Lower lobe of right lung (tissue), 2 donors: ENCODE measurements at regions not wholly inside any gene's neighbourhood (a gene's known extent, or its start where the extent isn't known, plus 50 kb on each side); places are given as distances from the start of the nearest gene placed in this dataset.

Experiments
- ATAC-seq, 2 donors: fragments of 200-7000 bp; cut with Tn5 transposase; one replicate each; pipeline ENCODE4 v1.9.1; 2020 to 2022; ENCODE audit warnings: mild to moderate bottlenecking in 2 of 2, moderate library complexity in 2 of 2
- DNase-seq: peaks from one replicate; pipeline ENCODE4 v3.0.0-alpha.2; 2020
- H3K27ac ChIP-seq: fragments of 200-600 bp; one replicate; pipeline ENCODE4 v1.8.0; 2022
- H3K27me3 ChIP-seq: fragments of 200-600 bp; one replicate; pipeline ENCODE4 v1.8.0; 2022; ENCODE audit warnings: low read depth
- H3K36me3 ChIP-seq: fragments of 200-600 bp; one replicate; pipeline ENCODE4 v1.8.0; 2022; ENCODE audit warnings: mild to moderate bottlenecking
- H3K4me1 ChIP-seq: fragments of 200-600 bp; one replicate; pipeline ENCODE4 v1.8.0; 2022
- H3K4me3 ChIP-seq: fragments of 200-600 bp; one replicate; pipeline ENCODE4 v1.8.0; 2022; ENCODE audit warnings: mild to moderate bottlenecking
- H3K9me3 ChIP-seq: fragments of 200-600 bp; one replicate; pipeline ENCODE4 v1.8.0; 2022
- intact Hi-C: fragments of 100-400 bp; cut with DNase I; formaldehyde crosslinking; loops from one replicate; pipeline ENCODE4 v1.11.0; 2022
- TF ChIP-seq, protein P1 (sequence below): fragments of 200-600 bp; IDR thresholded peaks from one replicate; pipeline ENCODE4 v1.8.0; 2022; ENCODE audit warnings: antibody characterized with exemption, mild to moderate bottlenecking
- donor health status: DM: no; HTN: yes; CAD: no; lungs with severe emphysema.

DNA sequence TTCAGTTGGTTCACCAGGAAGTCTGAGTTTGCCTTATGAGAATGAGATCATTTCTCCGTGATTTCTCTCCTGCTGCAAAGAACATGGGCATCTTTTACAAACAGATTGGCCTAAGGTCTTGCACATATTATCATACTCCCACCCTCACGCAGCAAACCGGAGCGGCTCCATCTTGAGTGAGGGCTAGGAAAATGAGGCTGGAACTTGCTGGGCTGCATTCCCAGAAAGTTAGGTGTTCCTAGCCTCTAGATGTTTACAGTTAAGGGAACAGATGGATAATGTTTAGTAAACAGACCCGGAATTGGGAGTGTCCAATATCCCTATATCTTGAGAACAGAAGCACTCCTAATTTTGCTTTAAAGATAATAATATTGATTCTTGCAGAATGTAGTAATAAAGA lies 247.9 kb upstream of the VCX3A start:
- Histone ChIP-seq H3K27me3 (no peaks in the 10 kb centered on the region), H3K9me3 (no peaks in the 10 kb centered on the region), H3K4me1 (no peaks in the 10 kb centered on the region), H3K4me3 (no peak overlapping the region), H3K36me3 (no peaks in the 10 kb centered on the region), H3K27ac (no peak overlapping the region)
- TF ChIP-seq, protein P1, sequence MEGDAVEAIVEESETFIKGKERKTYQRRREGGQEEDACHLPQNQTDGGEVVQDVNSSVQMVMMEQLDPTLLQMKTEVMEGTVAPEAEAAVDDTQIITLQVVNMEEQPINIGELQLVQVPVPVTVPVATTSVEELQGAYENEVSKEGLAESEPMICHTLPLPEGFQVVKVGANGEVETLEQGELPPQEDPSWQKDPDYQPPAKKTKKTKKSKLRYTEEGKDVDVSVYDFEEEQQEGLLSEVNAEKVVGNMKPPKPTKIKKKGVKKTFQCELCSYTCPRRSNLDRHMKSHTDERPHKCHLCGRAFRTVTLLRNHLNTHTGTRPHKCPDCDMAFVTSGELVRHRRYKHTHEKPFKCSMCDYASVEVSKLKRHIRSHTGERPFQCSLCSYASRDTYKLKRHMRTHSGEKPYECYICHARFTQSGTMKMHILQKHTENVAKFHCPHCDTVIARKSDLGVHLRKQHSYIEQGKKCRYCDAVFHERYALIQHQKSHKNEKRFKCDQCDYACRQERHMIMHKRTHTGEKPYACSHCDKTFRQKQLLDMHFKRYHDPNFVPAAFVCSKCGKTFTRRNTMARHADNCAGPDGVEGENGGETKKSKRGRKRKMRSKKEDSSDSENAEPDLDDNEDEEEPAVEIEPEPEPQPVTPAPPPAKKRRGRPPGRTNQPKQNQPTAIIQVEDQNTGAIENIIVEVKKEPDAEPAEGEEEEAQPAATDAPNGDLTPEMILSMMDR: no peak
- DNase-seq (no peak), ATAC-seq (no peak)
- intact Hi-C loops: no loop called here

DNA sequence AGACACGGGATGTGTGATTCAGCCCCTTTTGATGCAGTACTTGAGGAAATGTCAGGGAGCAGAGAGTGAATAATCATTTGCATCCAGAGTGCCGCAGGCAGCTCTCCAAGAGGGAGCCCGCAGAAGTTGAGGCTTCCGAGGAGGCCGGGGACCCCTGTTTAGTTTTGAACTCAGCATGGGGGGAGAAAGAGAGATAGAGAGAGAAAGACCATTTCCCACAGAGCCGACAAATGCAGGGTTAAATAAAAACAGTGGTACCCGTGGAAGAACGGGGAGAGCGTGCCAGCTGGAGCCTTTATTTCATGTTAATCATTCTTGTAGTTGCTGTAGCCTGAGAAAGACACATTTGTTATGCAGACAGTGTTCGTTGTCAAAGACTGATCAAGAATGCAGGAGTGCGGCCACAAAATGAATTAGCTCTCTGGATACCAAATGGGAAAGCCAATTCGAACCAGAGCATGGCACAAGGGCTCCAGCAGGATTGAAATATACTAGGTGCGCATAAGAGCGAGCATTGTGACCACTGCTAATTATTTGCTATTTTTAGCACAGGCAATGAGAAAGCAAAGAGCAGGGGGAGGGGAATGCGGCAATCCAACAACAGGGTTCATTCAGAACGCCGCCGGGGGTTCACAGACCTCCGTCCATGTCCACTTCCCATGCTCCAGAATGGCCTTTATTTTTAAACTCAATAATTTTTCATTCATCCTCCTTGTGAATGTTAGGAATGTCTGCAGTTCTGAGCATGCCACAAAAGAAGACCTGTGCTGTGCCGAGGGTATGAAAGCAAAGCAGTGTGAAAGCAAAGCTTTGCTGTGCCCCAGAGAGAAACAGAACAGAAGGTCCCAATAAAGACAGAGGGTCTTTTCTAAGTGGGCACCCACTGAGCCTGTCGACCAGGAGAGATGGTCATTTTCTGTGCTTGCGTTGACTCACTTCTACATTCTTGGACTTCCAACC lies 243.9 kb upstream of the VCX3A start:
- TF ChIP-seq, protein P1: no peak
- no peaks in the 10 kb centered on the region for H3K36me3 ChIP-seq
- no peaks in the 10 kb centered on the region for H3K9me3 ChIP-seq
- DNase-seq (no peak), ATAC-seq (no peak)
- intact Hi-C loops: no loop called here
- H3K27ac ChIP-seq: no peak overlapping the region
- no peak overlapping the region for H3K4me3 ChIP-seq
- H3K4me1 ChIP-seq: no peaks in the 10 kb centered on the region
- H3K27me3 ChIP-seq: no peaks in the 10 kb centered on the region

DNA sequence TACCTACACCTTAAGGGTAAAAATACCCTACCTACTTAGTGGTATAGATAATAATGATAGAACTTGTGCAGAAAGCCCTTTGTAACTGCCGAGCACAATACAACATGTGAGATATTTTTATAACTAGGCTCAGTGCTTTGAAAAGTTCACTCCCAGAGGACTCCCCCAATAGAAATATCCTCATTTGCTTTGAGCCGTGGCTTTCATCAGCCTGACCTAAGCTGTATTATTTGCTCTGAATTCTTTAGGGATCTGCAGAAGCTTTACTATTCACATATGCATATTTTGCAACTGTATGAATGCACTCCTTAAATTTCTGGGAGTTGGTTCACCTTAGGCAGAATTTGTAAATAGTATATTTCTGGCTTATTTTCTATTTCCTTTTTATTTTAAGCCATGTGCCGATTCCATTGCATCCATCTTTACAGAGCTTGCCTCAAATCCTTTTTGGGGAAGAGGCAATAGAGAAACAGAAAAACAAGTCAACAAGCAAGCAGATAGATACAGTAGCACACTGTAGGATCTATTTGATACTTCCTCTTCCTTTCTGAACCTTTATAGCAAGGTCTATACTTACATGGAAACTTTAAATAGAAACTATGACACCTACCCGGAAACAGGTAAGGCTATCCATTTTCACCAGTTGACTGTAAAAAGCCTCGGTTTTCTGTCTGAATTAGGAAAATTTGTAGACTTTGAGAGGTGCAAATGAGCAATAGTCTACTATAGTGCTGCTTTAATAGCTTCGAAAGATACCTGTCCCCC lies 242.5 kb upstream of the VCX3A start:
- Histone ChIP-seq H3K27me3 (no peaks in the 10 kb centered on the region), H3K36me3 (no peaks in the 10 kb centered on the region), H3K27ac (no peak overlapping the region), H3K4me3 (no peak overlapping the region), H3K9me3 (no peaks in the 10 kb centered on the region), H3K4me1 (no peaks in the 10 kb centered on the region)
- TF ChIP-seq, protein P1: no peak
- ATAC-seq (no peak), DNase-seq (no peak)
- intact Hi-C loops: no loop called here

DNA sequence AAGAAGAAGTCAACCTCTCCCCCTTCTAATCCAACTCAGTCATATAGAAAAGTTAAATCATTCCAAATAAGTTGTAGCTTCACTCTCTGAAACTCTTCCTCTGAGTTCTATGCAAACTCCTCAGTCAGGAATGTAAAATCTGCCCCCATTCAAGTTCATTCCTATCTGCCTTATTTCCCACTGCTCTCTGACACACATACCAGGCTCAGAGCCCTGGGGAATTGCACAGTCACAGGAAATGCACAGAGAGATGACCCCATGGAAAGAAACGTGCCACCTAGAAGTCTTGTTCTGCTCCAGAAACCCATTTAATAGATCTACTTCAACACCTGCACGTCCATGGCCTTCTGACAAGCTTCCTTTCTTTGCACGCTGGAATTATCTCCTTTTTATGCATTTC lies 236.0 kb upstream of the VCX3A start:
- intact Hi-C loops: no loop called here
- TF ChIP-seq, protein P1: no peak
- no peaks in the 10 kb centered on the region for H3K27me3 ChIP-seq
- no peak overlapping the region for H3K27ac ChIP-seq
- no peaks in the 10 kb centered on the region for H3K36me3 ChIP-seq
- DNase-seq: no peak
- H3K9me3 ChIP-seq: no peaks in the 10 kb centered on the region
- H3K4me3 ChIP-seq: no peak overlapping the region
- no peak for ATAC-seq
- H3K4me1 ChIP-seq: no peaks in the 10 kb centered on the region

DNA sequence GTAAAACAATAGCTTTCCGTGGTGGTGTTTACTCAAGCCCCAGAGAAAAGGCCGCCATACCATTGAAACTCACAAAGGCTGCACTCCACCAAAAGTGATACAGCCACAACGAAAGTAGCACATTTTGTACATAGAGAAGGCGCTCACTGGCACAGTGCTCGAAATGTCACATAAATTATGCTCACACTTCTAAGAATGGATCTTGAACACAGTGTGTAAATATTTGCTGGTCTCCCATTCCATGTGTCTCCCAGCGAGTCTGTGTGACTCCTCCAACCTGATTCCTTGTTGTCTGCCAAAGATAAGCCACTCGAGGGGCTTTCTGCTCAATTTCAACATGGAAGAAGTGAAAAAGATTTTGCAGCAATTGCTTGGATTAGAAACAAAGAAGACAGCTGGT lies 234.0 kb upstream of the VCX3A start:
- intact Hi-C loops: no loop called here
- TF ChIP-seq, protein P1: no peak
- no peak overlapping the region for H3K4me3 ChIP-seq
- H3K9me3 ChIP-seq: no peaks in the 10 kb centered on the region
- no peak for DNase-seq
- ATAC-seq: no peak
- H3K27me3 ChIP-seq: no peaks in the 10 kb centered on the region
- H3K27ac ChIP-seq: no peak overlapping the region
- no peaks in the 10 kb centered on the region for H3K36me3 ChIP-seq
- no peaks in the 10 kb centered on the region for H3K4me1 ChIP-seq
